ENCODE measurements at regions not wholly inside any gene's neighbourhood (a gene's known extent, or its start where the extent isn't known, plus 50 kb on each side); places are given as distances from the start of the nearest gene placed in this dataset.

DNA sequence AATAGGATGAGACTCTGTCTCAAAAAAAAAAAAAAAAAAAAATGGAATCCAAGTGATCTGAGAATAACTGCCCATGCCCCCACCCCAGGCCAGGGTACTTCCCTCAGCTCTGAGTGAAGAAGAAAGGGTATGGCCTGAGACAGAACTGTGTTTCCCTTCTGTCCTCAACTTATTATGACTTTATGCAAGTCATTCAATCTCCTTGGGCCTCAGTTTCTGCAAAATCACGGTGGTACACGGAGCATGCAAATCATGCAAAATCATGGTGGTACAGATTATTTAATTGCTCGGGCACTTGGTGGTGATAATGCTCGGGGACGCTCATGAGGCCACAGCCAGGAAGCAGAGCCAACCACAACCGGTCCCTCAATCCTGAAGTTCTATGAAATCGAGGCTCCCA lies 56.5 kb upstream of the TBX3 start:
- H4K20me1 ChIP-seq (replicated peaks; ENCODE audit: control insufficient read depth, extremely low read depth, insufficient read depth, low read length): no peaks in the 10 kb centered on the region
- intact Hi-C loops (cut with micrococcal nuclease): no loop called here
- FAIRE-seq: no peak

More for the DNA sequence above, 56.5 kb upstream of the TBX3 start:
- CTCF ChIA-PET: no interaction called here
- H3K36me3 ChIP-seq (ENCODE audit: control insufficient read depth in 2 of 2, extremely low read depth in 1 of 2, insufficient read depth in 2 of 2, low read length in 2 of 2): no peaks in the 10 kb centered on the region
- dilution Hi-C loops (cut with MboI; ENCODE audit: extremely low pct_ligation_motif_present, low sequenced_read_pairs): no loop called here
- no peak for DNase-seq (ENCODE audit: low read depth, low spot score)
- H3K27me3 ChIP-seq (ENCODE audit: control insufficient read depth in 2 of 2, insufficient read depth in 2 of 2, low read length in 2 of 2): peaks cover 1 to 6% of the 10 kb centered on the region in 2 experiments
- no TSS peak for BruUV-seq (replicated peaks)
- no peak overlapping the region for H3K27ac ChIP-seq (ENCODE audit: insufficient read depth, low read depth, low read length)
- no peaks in the 10 kb centered on the region for H3K79me2 ChIP-seq (ENCODE audit: control insufficient read depth, insufficient read depth, low read length)
- H2AFZ ChIP-seq (ENCODE audit: low read depth, low read length): no peak overlapping the region
- no peaks in the 10 kb centered on the region for H3K9me3 ChIP-seq (replicated peaks; ENCODE audit: control insufficient read depth, insufficient read depth, low read length)
- H3K4me1 ChIP-seq (ENCODE audit: control insufficient read depth, extremely low read depth, insufficient read depth, low read length): no peaks in the 10 kb centered on the region
- no peak overlapping the region for H3K4me2 ChIP-seq (ENCODE audit: insufficient read depth, low read length)
- no peak overlapping the region for H3K9ac ChIP-seq (replicated peaks; ENCODE audit: extremely low read depth, insufficient read depth, low read length)
- no peak overlapping the region for H3K4me3 ChIP-seq (replicated peaks in 1 of 3; ENCODE audit: insufficient read depth in 1 of 3, low read depth in 1 of 3, low read length in 3 of 3)
- POLR2A ChIA-PET: no interaction called here
- H3K9me1 ChIP-seq (replicated peaks; ENCODE audit: control insufficient read depth, extremely low read depth, insufficient read depth, low read length): no peaks in the 10 kb centered on the region
- TF ChIP-seq EZH2 (IDR thresholded peaks at IDR 0.05; ENCODE audit: borderline replicate concordance, low read depth, low read length, severe bottlenecking) (no peak), GATA2 (IDR thresholded peaks at IDR 0.05; ENCODE audit: insufficient read depth, insufficient read length, low read depth, low read length) (no peak), POLR2AphosphoS5 (IDR thresholded peaks at IDR 0.05; ENCODE audit: insufficient read depth, low read depth, low read length) (no peak), MYC (IDR thresholded peaks at IDR 0.05; ENCODE audit: low read depth, low read length) (no peak), POLR2A (IDR thresholded peaks at IDR 0.05; ENCODE audit: low read depth, low read length) (no peak), JUN (IDR thresholded peaks at IDR 0.05; ENCODE audit: borderline replicate concordance, insufficient read depth, insufficient read length, low read depth) (no peak), FOS (IDR thresholded peaks at IDR 0.05; ENCODE audit: borderline replicate concordance, insufficient read depth, low read length) (no peak)
- TF ChIP-seq, protein P1, sequence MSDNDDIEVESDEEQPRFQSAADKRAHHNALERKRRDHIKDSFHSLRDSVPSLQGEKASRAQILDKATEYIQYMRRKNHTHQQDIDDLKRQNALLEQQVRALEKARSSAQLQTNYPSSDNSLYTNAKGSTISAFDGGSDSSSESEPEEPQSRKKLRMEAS (IDR thresholded peaks at IDR 0.05; ENCODE audit: insufficient read depth, insufficient read length): no peak
- TF ChIP-seq, protein P2, sequence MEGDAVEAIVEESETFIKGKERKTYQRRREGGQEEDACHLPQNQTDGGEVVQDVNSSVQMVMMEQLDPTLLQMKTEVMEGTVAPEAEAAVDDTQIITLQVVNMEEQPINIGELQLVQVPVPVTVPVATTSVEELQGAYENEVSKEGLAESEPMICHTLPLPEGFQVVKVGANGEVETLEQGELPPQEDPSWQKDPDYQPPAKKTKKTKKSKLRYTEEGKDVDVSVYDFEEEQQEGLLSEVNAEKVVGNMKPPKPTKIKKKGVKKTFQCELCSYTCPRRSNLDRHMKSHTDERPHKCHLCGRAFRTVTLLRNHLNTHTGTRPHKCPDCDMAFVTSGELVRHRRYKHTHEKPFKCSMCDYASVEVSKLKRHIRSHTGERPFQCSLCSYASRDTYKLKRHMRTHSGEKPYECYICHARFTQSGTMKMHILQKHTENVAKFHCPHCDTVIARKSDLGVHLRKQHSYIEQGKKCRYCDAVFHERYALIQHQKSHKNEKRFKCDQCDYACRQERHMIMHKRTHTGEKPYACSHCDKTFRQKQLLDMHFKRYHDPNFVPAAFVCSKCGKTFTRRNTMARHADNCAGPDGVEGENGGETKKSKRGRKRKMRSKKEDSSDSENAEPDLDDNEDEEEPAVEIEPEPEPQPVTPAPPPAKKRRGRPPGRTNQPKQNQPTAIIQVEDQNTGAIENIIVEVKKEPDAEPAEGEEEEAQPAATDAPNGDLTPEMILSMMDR (IDR thresholded peaks at IDR 0.05; ENCODE audit: extremely low read depth in 1 of 2, insufficient read depth in 1 of 2, low read depth in 1 of 2, low read length in 2 of 2): no peak

Measured in endothelial cell of umbilical vein (primary cell).